Testis (tissue), 2 donors: ENCODE measurements at regions not wholly inside any gene's neighbourhood (a gene's known extent, or its start where the extent isn't known, plus 50 kb on each side); places are given as distances from the start of the nearest gene placed in this dataset.

Experiments used
- DNase-seq: peaks from one replicate; pipeline ENCODE4 v3.0.0-alpha.2; 2019
- H3K27ac ChIP-seq, 2 donors: fragments of 200-600 bp; sonication (generic); one replicate each; pipeline ENCODE4 v1.5.1; 2019
- H3K27me3 ChIP-seq: fragments of 200-600 bp; sonication (generic); one replicate; pipeline ENCODE4 v1.5.1; 2019
- H3K36me3 ChIP-seq: fragments of 200-600 bp; sonication (generic); one replicate; pipeline ENCODE4 v1.5.1; 2017; ENCODE audit warnings: low read depth; ENCODE audit errors: missing control alignments
- H3K4me1 ChIP-seq: fragments of 200-600 bp; sonication (generic); one replicate; pipeline ENCODE4 v1.5.1; 2019
- H3K4me3 ChIP-seq, 2 donors: fragments of 200-600 bp; sonication (generic); one replicate each; pipeline ENCODE4 v1.5.1; 2017 to 2019
- H3K9me3 ChIP-seq: fragments of 200-600 bp; sonication (generic); one replicate; pipeline ENCODE4 v1.5.1; 2017
- CTCF ChIP-seq, 3 experiments: fragments of 450-650 bp in 2 of 3; fragments of 200-600 bp in 1 of 3; sonication (generic) in 1 of 3; IDR thresholded peaks; one replicate each; pipeline ENCODE4 v1.5.1; 2016 to 2019; ENCODE audit warnings: antibody characterized with exemption in 3 of 3, mild to moderate bottlenecking in 2 of 3, moderate library complexity in 1 of 3
- POLR2A ChIP-seq: fragments of 450-650 bp; IDR thresholded peaks from one replicate; pipeline ENCODE4 v1.6.1; 2017; ENCODE audit warnings: antibody characterized with exemption, mild to moderate bottlenecking, moderate library complexity
- WGBS, 2 donors: methylation state at CpG; one replicate each; pipeline ENCODE4 v1.1.5; 2018; 5-methylcytosine and 5-hydroxymethylcytosine counted together
- intact Hi-C: fragments of 100-400 bp; cut with DNase I; formaldehyde crosslinking; loops from one replicate; pipeline ENCODE4 v1.15.1; 2023; ENCODE audit warnings: low total_unique reads

DNA sequence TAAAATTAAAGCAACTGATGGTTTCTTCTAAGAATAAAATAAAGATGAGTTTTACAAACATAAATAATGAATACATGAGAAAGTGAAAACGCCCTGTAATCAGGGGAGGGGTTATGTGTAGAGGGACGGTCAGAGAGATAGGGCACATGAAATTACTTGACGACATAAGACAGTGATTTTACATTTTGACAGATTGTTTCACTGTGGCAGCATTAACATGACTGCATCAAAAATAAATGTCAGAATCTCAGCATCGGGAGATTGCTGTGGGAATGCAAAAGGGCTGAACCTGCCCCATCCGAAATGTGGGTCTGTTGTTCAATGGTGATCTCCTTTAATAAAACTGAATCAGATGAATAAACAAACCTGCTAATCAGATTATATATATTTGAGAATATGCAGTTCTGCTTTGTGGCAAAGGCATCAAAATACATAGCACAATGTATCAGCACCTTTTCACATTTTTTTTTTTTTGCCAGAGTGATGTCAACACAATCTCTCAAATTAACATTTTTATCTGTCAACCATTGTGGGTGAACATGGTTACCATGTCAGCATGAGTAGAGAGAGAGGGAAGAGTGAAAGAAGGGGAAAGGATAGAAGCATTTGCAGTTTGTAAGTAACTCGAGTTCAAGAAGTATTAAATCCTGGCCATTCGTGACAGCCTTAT is 177.1 kb upstream of the MAN1A1 start:
- intact Hi-C loops = no loop called here
- WGBS, 2 donors = 74 to 78% methylated on average over 7 of the region's 7 CpGs
- DNase-seq = no peak
- H3K27ac ChIP-seq = no peak overlapping the region
- no peaks in the 10 kb centered on the region for H3K9me3 ChIP-seq
- H3K36me3 ChIP-seq = no peaks in the 10 kb centered on the region
- no peak for TF ChIP-seq POLR2A
- no peak for TF ChIP-seq CTCF (IDR thresholded peaks at IDR 0.05)
- no peaks in the 10 kb centered on the region for H3K4me1 ChIP-seq
- no peaks in the 10 kb centered on the region for H3K27me3 ChIP-seq
- no peak overlapping the region for H3K4me3 ChIP-seq

- no peak for DNase-seq
- Histone ChIP-seq H3K27me3 (no peaks in the 10 kb centered on the region), H3K27ac (no peak overlapping the region), H3K4me3 (no peak overlapping the region), H3K4me1 (no peaks in the 10 kb centered on the region), H3K36me3 (no peaks in the 10 kb centered on the region), H3K9me3 (no peaks in the 10 kb centered on the region)
- WGBS, 2 donors = 98 to 100% methylated on average over 1 of the region's 1 CpG
- intact Hi-C loops = no loop called here
- TF ChIP-seq CTCF (IDR thresholded peaks at IDR 0.05) = no peak
- no peak for TF ChIP-seq POLR2A
Measured at GRCh38 chr6:119524410-119524809, 174.8 kb upstream of the MAN1A1 start.

DNA sequence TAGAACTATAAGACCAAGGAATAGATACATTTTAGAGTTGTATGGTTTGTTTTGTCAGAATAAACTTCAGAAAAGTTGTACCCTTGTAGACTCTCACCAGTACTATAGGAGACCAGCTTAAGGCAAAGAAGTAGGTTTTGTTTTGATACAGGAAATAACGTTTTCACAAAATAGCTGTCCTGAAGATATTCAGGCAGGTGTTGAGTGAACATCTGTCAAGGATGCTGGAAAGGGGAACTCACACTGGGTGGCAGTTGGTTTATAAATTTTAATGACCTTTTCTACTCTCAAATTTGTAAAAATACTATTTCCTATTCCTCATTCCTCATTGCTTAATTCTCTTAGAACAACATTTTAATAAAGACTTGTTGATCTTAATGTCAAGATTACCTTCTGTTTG is 174.0 kb upstream of the MAN1A1 start:
- Histone ChIP-seq H3K27me3 (no peaks in the 10 kb centered on the region), H3K4me1 (no peaks in the 10 kb centered on the region), H3K9me3 (no peaks in the 10 kb centered on the region), H3K27ac (no peak overlapping the region), H3K4me3 (no peak overlapping the region), H3K36me3 (no peaks in the 10 kb centered on the region)
- intact Hi-C loops = no loop called here
- no peak for DNase-seq
- 53 to 65% methylated on average over 1 of the region's 1 CpG for WGBS, 2 donors
- TF ChIP-seq POLR2A (no peak), CTCF (IDR thresholded peaks at IDR 0.05) (no peak)

GRCh38 chr6:119521251-119521650 is 171.7 kb upstream of the MAN1A1 start:
- DNase-seq = no peak

More at GRCh38 chr6:119521251-119521650, 171.7 kb upstream of the MAN1A1 start:
- H3K4me3 ChIP-seq = no peak overlapping the region
- H3K27me3 ChIP-seq = no peaks in the 10 kb centered on the region
- TF ChIP-seq CTCF (IDR thresholded peaks at IDR 0.05) (no peak), POLR2A (no peak)
- no peaks in the 10 kb centered on the region for H3K4me1 ChIP-seq
- intact Hi-C loops = no loop called here
- 83 to 90% methylated on average over 1 of the region's 1 CpG for WGBS, 2 donors
- no peaks in the 10 kb centered on the region for H3K36me3 ChIP-seq
- no peaks in the 10 kb centered on the region for H3K9me3 ChIP-seq
- no peak overlapping the region for H3K27ac ChIP-seq
